HG02973 (cell line): ENCODE measurements at regions not wholly inside any gene's neighbourhood (a gene's known extent, or its start where the extent isn't known, plus 50 kb on each side); places are given as distances from the start of the nearest gene placed in this dataset.

ENCODE experiments used
- ATAC-seq: cut with Tn5 transposase; IDR thresholded peaks from one replicate; pipeline ENCODE4 v1.9.1; 2021; ENCODE audit warnings: moderate library complexity; ENCODE audit not compliant: unreplicated experiment

- no peak for ATAC-seq
Observed at GRCh38 chr12:132395192-132395907, 66.0 kb upstream of the GALNT9 start.

GRCh38 chr12:132393991-132394949 is 64.9 kb upstream of the GALNT9 start:
- no peak for ATAC-seq

- ATAC-seq: no peak
Observed at GRCh38 chr12:132393245-132393795, 63.9 kb upstream of the GALNT9 start.

GRCh38 chr12:132392389-132393244 is 63.2 kb upstream of the GALNT9 start:
- no peak for ATAC-seq

GRCh38 chr12:132391326-132392041 is 62.1 kb upstream of the GALNT9 start:
- no peak for ATAC-seq

- ATAC-seq: no peak
Observed at GRCh38 chr12:132390287-132391076, 61.1 kb upstream of the GALNT9 start.

GRCh38 chr12:132389526-132390286 is 60.3 kb upstream of the GALNT9 start:
- no peak for ATAC-seq

- ATAC-seq: no peak
Observed at GRCh38 chr12:132389026-132389425, 59.6 kb upstream of the GALNT9 start.

- no peak for ATAC-seq
Observed at GRCh38 chr12:132388379-132389015, 59.1 kb upstream of the GALNT9 start.

GRCh38 chr12:132386926-132387497 is 57.6 kb upstream of the GALNT9 start:
- ATAC-seq: no peak

- ATAC-seq: no peak
Observed at GRCh38 chr12:132385923-132386751, 56.7 kb upstream of the GALNT9 start.

- no peak for ATAC-seq
Observed at GRCh38 chr12:132384916-132385774, 55.8 kb upstream of the GALNT9 start.

GRCh38 chr12:132380641-132381040 is 51.3 kb upstream of the GALNT9 start:
- no peak for ATAC-seq

GRCh38 chr12:132379996-132380395 is 50.6 kb upstream of the GALNT9 start:
- ATAC-seq: no peak

GRCh38 chr12:132379576-132379975 is 50.2 kb upstream of the GALNT9 start:
- no peak for ATAC-seq
